Stimulated activated CD8-positive, alpha-beta memory T cell treated with anti-CD3 and anti-CD28 coated beads, Interleukin-12 subunit alpha, Interleukin-12 subunit beta, amount 100 ng/mL, for 4 hours (primary cell): ENCODE measurements at regions not wholly inside any gene's neighbourhood (a gene's known extent, or its start where the extent isn't known, plus 50 kb on each side); places are given as distances from the start of the nearest gene placed in this dataset.
"Not testable (repeated sequence)": the region's sequence is repeated elsewhere in the genome, so short reads cannot be mapped to it uniquely, and the experiment has no call there.

Experiments used
- DNase-seq: peaks from one replicate; pipeline ENCODE4 v3.0.0-alpha.2; 2020; ENCODE audit warnings: low read depth

GRCh38 chr14:37992499-37992898 lies 215.2 kb upstream of the SSTR1 start:
- no peak for DNase-seq

GRCh38 chr14:37994846-37995372 lies 212.8 kb upstream of the SSTR1 start:
- DNase-seq = no peak

GRCh38 chr14:37997017-37997416 lies 210.7 kb upstream of the SSTR1 start:
- DNase-seq = no peak

- DNase-seq = no peak
Observed at GRCh38 chr14:38000340-38000739, 207.4 kb upstream of the SSTR1 start.

GRCh38 chr14:38001501-38001900 lies 206.2 kb upstream of the SSTR1 start:
- DNase-seq = no peak

GRCh38 chr14:38003746-38004609 lies 203.7 kb upstream of the SSTR1 start:
- DNase-seq = no peak

GRCh38 chr14:38004610-38004879 lies 203.2 kb upstream of the SSTR1 start:
- no peak for DNase-seq

- not testable (repeated sequence) for DNase-seq
Observed at GRCh38 chr14:38011156-38011555, 196.5 kb upstream of the SSTR1 start.

- no peak for DNase-seq
Observed at GRCh38 chr14:38012056-38012455, 195.6 kb upstream of the SSTR1 start.

GRCh38 chr14:38016497-38016896 lies 191.2 kb upstream of the SSTR1 start:
- no peak for DNase-seq

- no peak for DNase-seq
Observed at GRCh38 chr14:38021861-38022260, 185.8 kb upstream of the SSTR1 start.

- no peak for DNase-seq
Observed at GRCh38 chr14:38022775-38023174, 184.9 kb upstream of the SSTR1 start.

- DNase-seq = no peak
Observed at GRCh38 chr14:38038171-38038570, 169.5 kb upstream of the SSTR1 start.

- no peak for DNase-seq
Observed at GRCh38 chr14:38038986-38039385, 168.7 kb upstream of the SSTR1 start.

GRCh38 chr14:38039496-38039895 lies 168.2 kb upstream of the SSTR1 start:
- no peak for DNase-seq

GRCh38 chr14:38040411-38040810 lies 167.3 kb upstream of the SSTR1 start:
- no peak for DNase-seq

- DNase-seq = no peak
Observed at GRCh38 chr14:38042322-38042721, 165.4 kb upstream of the SSTR1 start.

GRCh38 chr14:38044710-38045109 lies 163.0 kb upstream of the SSTR1 start:
- no peak for DNase-seq

- DNase-seq = no peak
Observed at GRCh38 chr14:38045461-38045860, 162.2 kb upstream of the SSTR1 start.

- DNase-seq = no peak
Observed at GRCh38 chr14:38046160-38046559, 161.5 kb upstream of the SSTR1 start.

GRCh38 chr14:38047195-38047902 lies 160.4 kb upstream of the SSTR1 start:
- no peak for DNase-seq

GRCh38 chr14:38053666-38054065 lies 154.0 kb upstream of the SSTR1 start:
- DNase-seq = no peak

- DNase-seq = no peak
Observed at GRCh38 chr14:38056270-38056669, 151.4 kb upstream of the SSTR1 start.
